CD4-positive, alpha-beta T cell treated with Interleukin-4 for 4 hours (primary cell): ENCODE measurements at regions not wholly inside any gene's neighbourhood (a gene's known extent, or its start where the extent isn't known, plus 50 kb on each side); places are given as distances from the start of the nearest gene placed in this dataset.

ENCODE experiments used
- DNase-seq: peaks from one replicate; pipeline ENCODE4 v3.0.0-alpha.2; 2020

DNA sequence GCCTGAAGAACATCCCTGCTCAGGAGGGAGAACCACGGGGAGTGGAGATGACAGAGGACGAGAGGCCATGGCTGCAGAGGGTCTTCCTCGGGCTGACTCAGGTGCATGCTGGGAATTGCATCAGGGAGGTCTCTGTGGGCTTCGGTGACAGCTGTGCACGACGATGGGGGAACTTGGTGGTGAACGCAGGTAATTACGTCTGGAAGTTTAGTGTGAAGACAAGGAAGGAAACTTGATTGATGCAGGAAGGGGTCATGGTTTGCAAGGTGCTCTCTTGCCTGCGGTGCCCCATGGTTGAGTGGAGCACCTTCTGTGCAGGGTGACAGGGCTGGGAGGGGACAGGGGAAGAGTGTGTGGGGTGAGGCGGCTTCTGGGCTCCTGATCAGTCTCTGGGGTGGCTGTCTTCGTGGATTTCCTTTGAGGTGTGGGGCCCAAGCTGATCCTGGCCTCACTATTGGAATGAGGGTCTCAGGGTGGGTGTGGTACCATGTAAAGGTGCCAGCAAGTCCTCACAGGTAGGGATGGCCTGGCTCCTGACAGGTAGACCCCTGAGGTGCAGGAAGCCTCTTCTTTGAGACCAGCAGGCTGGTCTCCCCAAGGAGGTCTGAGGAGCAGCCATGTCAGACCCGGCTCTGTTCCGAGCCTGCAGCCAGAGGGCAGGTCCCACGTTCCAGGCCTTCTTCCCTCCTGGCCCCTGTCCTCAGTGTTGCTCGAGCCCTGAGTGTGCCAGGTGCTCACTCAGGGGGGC is 1020.1 kb downstream of the TBC1D22A start:
- no peak for DNase-seq

DNA sequence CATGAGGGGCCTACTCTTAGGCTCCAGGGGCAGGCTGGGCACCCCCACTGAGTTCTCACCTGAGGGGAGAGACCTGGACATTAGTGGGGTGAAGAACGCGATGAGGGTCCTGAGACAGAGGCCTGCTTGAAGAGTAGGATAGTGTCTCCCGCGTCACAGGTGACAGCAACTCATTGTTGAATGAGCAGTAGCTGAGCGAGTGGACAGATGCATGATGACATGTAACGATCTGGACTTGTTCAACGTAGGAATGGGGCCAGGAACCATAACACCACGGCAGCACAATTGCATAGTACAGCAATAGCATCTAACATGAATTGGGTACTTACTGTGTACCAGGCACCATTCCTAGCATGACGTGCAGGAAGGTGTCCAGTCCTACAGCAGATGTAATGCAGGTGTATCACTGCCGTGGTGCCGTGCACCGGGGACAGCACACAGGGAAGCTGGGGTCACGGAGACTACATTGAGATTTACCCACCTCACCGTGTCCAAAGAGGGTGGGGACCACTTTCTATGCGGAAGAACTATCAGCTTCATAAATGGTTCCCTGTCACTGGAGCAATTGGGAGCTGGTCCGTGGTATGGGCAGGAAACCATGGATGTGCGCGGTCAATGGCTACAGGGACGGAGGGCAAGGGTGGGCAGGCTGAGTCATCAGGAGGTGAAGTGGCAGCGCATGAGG is 1019.1 kb downstream of the TBC1D22A start:
- DNase-seq, result no peak

DNA sequence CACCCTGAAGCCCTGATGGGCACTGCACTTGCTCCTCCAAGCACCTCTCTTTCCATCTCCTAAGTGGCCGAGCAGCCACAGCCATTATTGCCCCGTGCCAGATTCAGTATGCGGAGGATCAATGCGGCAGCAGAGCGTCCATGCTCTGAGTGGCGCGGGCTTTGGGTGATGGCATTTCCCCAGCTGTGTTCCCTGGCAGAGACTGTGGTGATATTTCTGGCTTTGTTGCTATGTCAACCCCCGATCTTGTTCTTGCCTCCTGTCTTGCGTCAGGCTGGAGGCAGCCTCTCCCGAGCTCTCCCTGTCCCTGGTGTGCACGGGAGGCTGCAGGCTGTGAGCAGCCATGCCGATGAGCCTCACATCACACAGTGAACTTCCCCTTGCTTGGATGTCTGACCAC is 1018.6 kb downstream of the TBC1D22A start:
- no peak for DNase-seq

DNA sequence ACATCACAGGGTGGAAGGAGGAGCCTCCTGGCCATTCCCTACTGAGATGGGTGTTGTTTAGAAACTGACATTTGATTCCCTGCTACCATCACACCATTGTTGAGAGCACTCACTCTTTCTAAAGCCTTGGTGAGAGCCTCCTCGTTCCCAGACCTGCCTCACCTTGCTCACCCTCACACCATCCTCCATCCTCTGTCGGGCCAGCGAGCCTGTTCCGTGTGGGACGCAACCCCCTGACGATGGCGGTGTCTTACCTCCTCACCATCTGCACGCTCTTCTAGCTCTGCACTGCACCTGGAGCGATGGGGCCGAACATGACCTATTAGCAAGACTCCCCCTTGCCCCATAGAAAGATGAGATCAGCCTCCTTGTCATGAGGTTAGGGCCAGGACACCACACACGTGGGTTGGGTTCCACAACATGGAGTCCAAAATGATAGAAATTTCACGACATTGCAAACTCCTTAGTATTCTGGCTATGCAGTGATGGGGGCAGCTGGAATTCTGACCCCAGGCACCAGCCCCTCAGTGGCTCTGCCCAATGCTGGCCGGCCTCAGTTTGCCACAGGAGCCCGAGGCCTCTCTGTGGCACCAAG is 1017.9 kb downstream of the TBC1D22A start:
- DNase-seq, result no peak

DNA sequence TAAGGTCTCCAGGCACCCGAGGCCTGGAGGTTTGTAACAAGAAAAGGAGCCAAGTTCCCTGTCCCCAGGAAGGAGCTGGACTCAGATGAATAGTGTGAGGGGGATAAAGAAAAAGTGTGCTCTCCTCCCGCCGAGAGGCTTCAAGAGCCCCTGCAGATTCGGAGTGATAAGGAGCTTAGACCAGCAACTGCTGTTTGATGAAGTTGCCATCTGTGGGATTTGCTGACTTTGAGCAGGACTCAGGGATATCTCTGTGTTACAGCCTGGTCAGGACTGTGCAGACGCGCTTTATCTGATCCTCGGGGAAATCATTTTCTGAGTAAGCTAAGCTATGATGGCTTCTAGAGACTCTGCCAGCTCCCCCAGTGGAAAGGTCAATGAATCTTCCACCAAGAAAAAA is 1017.0 kb downstream of the TBC1D22A start:
- DNase-seq, result no peak

DNA sequence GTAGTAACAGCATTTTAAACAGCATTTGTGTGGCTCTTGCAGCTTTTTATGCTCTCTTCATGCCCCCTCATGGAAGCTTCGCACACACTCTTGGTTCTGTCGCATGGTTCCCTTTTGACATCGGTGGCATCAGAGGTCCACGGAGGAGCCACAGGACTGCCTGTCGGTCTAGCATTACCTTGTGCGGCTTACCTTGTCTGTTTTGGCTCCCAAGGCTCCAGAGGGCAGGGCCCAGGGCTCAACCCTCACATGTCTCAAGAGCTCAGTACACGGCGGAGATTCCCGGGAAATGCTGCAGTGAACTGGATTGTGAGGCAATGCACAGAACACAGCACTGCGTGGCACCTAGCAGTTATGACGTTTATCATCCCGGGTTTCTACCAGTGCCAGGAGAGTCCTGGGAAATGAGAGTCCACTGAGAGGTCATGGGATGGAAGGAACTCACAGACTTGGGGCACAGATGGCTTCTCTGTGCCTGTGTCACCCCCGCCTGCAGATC is 1015.8 kb downstream of the TBC1D22A start:
- no peak for DNase-seq

DNA sequence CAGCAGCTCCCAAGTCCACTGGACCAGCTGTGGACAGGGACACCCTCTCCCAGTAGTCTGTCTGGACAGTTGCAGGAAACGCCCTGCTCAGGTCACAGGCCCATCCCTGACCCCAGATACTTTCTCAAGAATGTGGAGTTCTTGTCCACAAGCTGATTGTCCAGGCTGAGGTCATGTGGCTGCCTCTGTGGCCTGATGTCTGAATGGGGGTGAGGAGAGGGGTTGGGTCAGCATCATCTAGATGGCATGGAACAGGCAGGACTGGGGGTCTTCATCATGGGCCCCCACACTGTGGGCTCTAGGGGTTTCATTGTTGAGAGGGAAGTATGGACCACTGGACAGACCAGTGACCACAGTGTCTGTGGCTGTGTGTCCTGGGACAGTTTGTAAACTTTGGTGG is 1015.0 kb downstream of the TBC1D22A start:
- DNase-seq, result no peak

DNA sequence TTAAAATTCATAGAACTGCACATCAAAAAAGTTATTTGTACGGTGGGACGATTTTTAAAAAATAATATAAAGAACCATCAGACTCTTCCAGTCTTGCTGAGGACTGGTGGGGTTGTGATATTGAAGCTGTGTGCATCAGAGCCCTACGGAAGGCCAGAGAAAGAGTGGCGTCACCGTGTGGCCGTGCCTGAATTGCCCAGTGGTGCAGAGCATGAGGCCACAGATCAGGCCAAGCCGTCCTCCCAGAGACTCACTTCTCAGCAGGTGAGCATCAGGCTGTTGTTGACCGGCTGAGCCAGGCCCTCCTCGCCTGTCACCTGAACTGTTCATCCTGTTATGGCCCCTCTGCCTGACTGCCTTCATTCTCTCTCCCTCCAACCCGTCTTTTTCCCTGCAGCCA is 1013.9 kb downstream of the TBC1D22A start:
- DNase-seq, result no peak

DNA sequence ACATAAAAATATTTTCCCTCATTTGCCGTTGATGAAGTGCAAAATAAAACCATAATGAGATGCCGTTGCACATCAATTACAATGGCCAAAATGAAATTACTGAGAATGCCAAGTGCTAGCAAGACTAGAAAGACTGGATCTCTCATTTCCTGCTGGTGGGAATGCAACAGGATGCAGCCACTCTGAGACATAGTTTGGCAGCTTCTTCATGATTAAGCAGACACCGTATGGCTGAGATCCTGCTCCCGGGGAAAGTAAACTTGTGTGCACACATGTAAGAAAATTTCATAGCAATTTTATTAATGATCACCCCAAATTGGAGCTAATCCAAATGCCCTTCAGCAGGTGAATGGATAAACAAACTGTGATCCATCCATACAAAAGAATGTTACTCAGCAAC is 1013.2 kb downstream of the TBC1D22A start:
- no peak for DNase-seq

DNA sequence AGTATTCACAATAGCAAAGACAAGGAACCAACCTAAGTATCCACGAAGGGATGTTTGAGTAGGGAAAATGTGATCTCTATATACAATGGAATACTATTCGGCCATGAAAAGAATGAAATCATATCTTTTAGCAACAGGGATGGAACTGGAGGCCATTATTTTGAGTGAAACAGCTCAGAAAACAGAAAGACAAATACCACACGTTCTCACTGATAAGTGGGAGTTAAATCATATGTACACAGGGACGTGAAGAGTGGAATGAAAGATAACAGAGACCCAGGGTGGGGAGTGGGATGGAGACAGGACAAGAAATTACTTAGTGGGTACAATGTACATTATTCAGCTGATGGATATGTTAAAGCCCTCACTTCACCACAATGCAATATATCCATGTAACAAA is 1012.7 kb downstream of the TBC1D22A start:
- no peak for DNase-seq

DNA sequence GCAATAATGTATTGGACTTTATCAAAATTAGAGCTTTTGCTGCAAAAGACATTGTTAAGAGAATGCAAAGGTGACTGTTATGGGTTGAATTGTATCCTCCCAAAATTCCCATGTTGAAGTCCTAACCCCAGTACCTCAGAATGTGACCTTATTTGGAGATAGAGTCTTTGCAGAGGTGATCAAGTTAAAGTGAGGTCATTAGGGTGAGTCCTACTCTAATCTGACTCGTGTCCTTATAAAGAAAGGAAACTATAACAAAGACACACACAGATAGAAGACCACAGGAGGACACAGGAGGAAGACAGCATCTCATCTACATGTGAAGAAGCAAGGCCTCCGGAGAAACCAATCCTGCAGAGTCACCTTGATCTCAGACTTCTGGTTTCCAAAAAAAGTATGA is 1011.2 kb downstream of the TBC1D22A start:
- DNase-seq, result no peak

DNA sequence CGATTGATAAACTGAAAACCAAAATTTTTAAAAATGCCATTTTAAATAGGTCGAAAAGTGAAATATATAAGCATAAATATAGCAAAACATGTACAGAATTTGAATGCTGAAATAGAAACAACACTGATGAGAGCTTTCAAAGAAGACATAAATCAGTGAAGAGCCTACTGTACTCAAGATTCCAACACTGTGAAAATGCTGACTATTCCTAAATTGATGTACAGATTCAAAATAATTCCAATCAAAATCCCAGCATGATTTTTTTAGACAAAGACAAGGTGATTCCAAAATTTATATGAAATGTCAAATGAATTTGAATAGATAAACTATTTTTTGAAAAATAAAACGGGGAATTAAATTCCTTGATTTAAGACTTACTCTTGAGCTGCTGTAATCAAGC is 1010.4 kb downstream of the TBC1D22A start:
- no peak for DNase-seq

DNA sequence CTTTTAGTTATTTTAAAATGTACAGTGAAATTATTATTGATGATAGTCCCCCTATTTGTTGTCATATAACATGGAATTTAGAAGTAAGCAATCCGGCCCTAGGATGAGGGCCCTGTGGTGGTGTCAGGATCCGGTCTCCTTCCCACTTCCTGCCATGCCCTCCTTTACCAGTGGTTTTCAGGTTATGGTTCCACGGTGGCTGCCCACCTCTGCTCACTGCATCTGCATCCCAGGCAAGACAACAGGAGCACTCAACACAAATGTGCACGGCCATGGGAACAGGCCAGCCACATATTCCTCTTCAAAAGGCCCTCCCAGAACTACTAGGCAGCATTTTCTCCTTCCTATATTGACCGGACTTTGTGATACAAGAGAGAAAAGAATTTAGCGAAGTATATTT is 1007.2 kb downstream of the TBC1D22A start:
- no peak for DNase-seq

DNA sequence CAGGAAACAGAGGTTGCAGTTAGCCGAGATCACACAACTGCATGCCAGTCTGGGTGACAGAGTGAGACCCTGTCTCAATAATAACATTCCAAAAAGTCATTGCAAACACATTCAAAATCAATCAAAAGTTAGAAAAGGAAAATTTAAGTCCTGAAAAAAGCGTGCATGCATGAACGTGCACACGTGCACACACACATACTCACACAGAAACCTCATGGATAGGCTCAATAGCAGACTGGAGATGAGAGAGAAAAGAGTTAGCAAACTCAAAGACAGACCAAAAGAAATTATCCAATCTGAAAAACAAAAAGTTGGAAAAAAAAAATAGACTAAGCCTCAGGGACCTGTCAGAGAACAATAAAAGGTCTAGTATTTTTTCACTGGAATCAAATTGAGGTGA is 1005.6 kb downstream of the TBC1D22A start:
- DNase-seq, result no peak

DNA sequence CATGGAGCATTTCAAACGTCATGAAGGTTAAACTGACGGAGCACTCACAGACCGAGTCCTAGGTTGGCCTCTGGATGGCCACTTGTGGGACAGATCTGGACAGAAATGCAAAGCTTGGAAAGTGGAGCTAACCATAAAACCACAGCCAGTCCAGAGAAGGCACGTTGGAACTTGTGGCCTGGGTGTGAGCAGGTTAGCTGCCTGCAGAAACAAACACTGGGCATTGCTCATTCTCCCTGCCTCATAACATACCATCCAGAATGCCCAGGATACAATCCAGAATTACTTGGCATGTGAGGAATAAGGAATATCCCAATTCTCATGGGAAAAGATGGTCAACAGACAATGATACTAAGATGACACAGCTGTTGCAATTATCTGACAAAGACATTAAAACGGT is 1005.0 kb downstream of the TBC1D22A start:
- no peak for DNase-seq

DNA sequence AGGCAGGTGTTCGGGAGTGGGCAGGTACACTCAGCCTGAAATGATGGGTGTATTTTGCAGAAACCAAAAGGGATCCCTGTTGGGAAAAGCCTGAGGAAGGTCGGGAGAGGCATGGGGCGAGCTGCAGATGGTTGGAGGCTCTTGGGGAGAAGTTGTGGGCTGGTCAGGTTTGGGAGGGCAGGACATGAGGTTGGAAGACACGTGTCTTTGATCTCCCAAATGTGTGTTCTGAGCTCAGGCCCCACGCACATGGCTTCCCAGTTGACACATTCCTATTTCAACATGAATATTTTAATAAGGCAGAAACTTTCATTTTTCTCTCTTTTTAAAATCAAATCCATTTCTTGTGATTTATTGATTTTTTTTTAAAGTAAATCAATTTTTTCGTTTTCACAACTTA is 1003.3 kb downstream of the TBC1D22A start:
- no peak for DNase-seq

DNA sequence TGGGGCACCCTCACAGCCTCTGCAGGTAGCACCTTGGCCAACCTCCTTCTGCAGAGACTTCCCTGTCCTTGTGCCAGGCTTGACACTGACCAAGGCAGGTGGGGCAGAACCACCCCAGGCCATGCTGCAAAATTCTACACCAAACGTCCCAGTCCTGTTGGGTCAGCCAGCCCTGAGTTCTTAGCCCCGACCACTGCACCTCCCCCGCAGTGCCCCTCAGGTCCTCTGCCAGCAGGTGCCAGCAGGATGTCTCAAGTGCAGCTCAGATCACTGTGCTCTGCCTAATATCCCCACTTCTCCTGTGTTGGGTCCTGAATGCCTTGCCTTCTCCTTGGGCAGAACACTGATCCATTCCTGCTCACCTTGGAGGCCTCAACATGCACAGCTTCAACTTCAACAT is 999.7 kb downstream of the TBC1D22A start:
- no peak for DNase-seq

DNA sequence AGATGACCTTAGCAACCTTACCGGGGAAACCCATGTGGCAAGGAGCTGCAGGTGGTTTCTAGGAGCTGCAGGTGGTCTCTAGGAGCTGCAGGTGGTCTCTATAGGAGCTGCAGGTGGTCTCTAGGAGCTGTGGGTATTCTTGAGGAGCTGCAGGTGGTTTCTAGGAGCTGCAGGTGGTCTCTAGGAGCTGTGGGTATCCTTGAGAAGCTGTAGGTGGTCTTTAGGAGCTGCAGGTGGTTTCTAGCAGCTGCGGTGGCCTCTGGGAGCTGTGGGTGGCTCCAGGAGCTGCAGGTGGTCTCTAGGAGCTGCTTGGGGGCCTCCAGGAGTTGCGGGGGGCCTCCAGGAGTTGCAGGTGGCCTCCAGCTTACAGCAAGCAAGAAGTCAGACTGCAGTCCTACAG is 997.5 kb downstream of the TBC1D22A start:
- no peak for DNase-seq

DNA sequence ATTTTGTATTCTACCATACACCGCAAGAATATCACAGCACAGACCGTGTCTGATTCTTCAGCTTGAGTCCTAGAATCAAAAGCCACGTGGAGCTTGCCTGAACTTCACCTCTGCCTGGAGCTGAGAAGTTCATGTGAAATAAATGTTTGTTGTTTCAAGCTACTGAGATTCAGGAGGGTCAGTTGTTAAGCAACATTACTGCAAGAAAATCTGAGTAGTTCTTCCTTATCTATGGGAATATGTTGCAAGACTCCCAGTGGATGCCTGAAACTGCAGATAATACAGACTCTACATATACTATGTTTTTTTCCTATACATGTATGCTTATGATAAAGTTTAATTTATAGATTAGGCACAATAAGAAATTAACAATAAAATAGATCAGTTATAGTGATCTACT is 995.3 kb downstream of the TBC1D22A start:
- no peak for DNase-seq

DNA sequence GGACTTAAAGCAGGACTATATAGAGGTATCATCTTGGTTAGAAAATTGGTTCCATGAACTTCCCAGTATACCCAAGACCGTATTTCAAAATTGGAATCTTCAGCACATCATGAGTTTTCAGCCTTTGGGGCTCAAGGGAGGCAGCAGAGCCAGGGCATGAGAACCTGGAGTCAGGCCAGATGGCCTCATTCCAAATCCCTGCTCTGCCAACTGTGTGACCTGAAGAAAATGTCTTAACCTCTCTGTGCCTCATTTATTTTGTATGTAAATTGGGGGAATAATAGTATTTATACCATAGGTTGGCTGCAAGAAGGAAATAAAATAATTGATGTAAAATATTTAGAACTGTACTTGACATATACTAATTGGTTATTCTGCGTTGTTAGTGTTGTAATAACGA is 987.6 kb downstream of the TBC1D22A start:
- DNase-seq, result no peak

DNA sequence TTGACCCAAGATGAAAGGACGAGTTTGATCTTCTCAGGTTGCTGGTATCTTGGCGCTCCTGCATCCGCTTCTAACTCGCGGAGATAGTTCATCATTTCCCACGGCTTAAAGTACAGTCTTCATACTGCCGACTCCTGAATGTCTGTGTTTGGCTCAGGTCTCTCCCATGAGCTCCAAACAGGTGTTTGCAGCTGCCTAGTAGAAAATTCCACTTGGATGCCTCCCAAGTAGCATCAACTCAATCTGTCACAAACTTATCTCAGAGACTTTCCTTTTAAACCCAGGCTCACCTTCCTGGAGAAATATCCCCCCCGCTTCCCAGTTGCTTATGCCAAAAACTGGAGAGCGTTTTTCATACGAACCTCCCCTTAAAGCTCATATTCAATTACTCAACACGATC is 986.5 kb downstream of the TBC1D22A start:
- no peak for DNase-seq

DNA sequence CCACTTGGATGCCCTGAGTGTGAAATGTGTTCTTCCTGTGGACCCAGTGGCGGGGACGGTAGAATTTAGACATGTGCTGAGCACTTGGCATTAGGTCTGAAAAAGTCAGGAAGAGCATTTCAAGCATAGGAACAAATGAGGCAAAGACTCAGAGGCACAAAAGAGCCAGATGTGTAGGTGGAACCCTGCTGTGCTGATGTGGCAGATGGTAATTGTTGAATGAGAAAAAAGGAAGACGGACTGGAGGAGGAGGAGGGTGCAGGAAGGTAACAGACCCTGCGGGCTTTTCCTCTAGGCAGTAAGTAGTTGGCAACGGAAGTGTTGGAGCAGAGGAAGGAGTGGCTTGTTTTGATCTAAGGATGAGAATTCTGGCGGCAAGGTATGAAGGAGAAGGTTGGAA is 985.8 kb downstream of the TBC1D22A start:
- DNase-seq, result no peak

DNA sequence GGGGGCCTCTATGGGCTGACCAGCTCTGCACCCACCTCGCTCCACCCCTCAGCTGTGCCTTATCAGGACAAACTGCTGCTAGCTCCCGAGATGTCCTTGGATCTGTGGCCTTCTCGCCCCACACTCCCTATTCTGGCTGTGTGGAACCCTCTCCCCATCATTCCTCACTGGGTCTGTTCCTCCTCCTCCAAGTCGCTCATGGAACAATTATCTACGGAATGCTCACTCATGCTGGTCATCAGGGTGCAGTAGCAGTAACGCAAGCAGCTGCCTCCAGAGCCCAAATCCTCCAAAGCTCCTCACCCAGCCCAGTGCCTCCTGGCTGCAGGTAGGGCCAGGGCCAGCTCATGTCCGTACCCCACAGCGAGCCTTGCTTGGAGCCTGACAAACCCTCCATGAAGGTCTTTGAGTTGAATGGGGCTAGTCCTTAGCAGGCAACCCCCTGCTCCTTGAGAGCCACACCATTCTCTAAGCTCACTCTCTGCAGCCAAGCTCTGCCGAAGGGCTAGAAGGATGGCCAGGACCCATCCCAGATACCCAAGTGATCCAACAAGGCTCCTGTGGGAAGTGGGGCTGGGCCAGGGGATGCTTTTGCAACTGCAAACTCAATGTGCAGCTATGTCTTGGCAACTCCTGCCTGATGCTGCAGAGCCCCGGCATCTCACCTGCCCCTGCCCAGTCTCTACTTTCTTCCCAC is 977.8 kb downstream of the TBC1D22A start:
- no peak for DNase-seq
